SK-N-SH treated with all-trans-retinoic acid at 6 μM for 48 hours (cell line): ENCODE measurements at regions not wholly inside any gene's neighbourhood (a gene's known extent, or its start where the extent isn't known, plus 50 kb on each side); places are given as distances from the start of the nearest gene placed in this dataset.

ENCODE experiments used
- ATAC-seq: fragments of 200-7000 bp; cut with Tn5 transposase; 3 replicates; pipeline ENCODE4 v1.9.1; 2020; ENCODE audit warnings: mild to moderate bottlenecking, moderate library complexity
- ARNTL ChIP-seq: fragments of 450-650 bp; formaldehyde crosslinking; IDR thresholded peaks from 2 replicates; pipeline ENCODE4 v1.5.0; 2020; ENCODE audit warnings: low read depth, mild to moderate bottlenecking, moderate library complexity, borderline replicate concordance
- BACH2 ChIP-seq: fragments of 250-450 bp; sonication (Bioruptor Pico); IDR thresholded peaks from 2 replicates; pipeline ENCODE4 v1.9.0; 2021; ENCODE audit warnings: mild to moderate bottlenecking, borderline replicate concordance
- CREB5 ChIP-seq: fragments of 250-450 bp; sonication (Bioruptor Pico); IDR thresholded peaks from 2 replicates; pipeline ENCODE4 v1.5.1; 2020; ENCODE audit warnings: low read depth, mild to moderate bottlenecking, moderate library complexity
- CSDC2 ChIP-seq: fragments of 250-450 bp; sonication (Bioruptor Pico); IDR thresholded peaks from 2 replicates; pipeline ENCODE4 v1.5.0; 2020; ENCODE audit warnings: mild to moderate bottlenecking, moderate library complexity
- CSRNP3 ChIP-seq: fragments of 250-450 bp; sonication (Bioruptor Pico); IDR thresholded peaks from 2 replicates; pipeline ENCODE4 v1.5.1; 2021; ENCODE audit warnings: mild to moderate bottlenecking, moderate library complexity
- GLIS3 ChIP-seq: fragments of 250-450 bp; sonication (Bioruptor Pico); IDR thresholded peaks from 2 replicates; pipeline ENCODE4 v1.5.0; 2020; ENCODE audit warnings: mild to moderate bottlenecking, moderate library complexity
- ISL1 ChIP-seq: fragments of 250-450 bp; sonication (Bioruptor Pico); IDR thresholded peaks from 2 replicates; pipeline ENCODE4 v2.1.2; 2022; ENCODE audit warnings: mild to moderate bottlenecking, moderate library complexity
- OSR1 ChIP-seq: fragments of 250-450 bp; sonication (Bioruptor Pico); IDR thresholded peaks from 2 replicates; pipeline ENCODE4 v1.8.0; 2022; ENCODE audit warnings: moderate library complexity, mild to moderate bottlenecking, inconsistent platforms
- PPARA ChIP-seq: fragments of 250-450 bp; sonication (Bioruptor Pico); IDR thresholded peaks from 2 replicates; pipeline ENCODE4 v1.5.0; 2020; ENCODE audit warnings: mild to moderate bottlenecking, borderline replicate concordance
- RARB ChIP-seq: fragments of 250-450 bp; sonication (Bioruptor Pico); IDR thresholded peaks from 2 replicates; pipeline ENCODE4 v1.8.0; 2021; ENCODE audit warnings: mild to moderate bottlenecking, moderate library complexity
- TCF4 ChIP-seq: fragments of 250-450 bp; sonication (Bioruptor Pico); IDR thresholded peaks from 2 replicates; pipeline ENCODE4 v1.8.0; 2021; ENCODE audit warnings: mild to moderate bottlenecking, moderate library complexity, borderline replicate concordance
- TSHZ2 ChIP-seq: fragments of 250-450 bp; sonication (Bioruptor Pico); IDR thresholded peaks from 2 replicates; pipeline ENCODE4 v1.5.0; 2020; ENCODE audit warnings: mild to moderate bottlenecking, moderate library complexity
- ZC3H10 ChIP-seq: fragments of 250-450 bp; sonication (Bioruptor Pico); IDR thresholded peaks from 2 replicates; pipeline ENCODE4 v1.5.1; 2021; ENCODE audit warnings: mild to moderate bottlenecking, moderate library complexity
- ZFP3 ChIP-seq: fragments of 250-450 bp; sonication (Bioruptor Pico); IDR thresholded peaks from 2 replicates; pipeline ENCODE4 v1.5.0; 2020; ENCODE audit warnings: mild to moderate bottlenecking, moderate library complexity
- ZFP30 ChIP-seq: fragments of 450-650 bp; formaldehyde crosslinking; IDR thresholded peaks from 2 replicates; pipeline ENCODE4 v1.5.0; 2022; ENCODE audit warnings: mild to moderate bottlenecking, moderate library complexity
- ZNF565 ChIP-seq: fragments of 450-650 bp; formaldehyde crosslinking; conservative IDR thresholded peaks from 2 replicates; pipeline ENCODE4 v1.5.0; 2020; ENCODE audit warnings: low read depth, mild to moderate bottlenecking, moderate library complexity
- ZNF70 ChIP-seq: fragments of 450-650 bp; formaldehyde crosslinking; IDR thresholded peaks from 2 replicates; pipeline ENCODE4 v1.5.0; 2020; ENCODE audit warnings: mild to moderate bottlenecking, moderate library complexity
- ZNF8 ChIP-seq: fragments of 450-650 bp; formaldehyde crosslinking; IDR thresholded peaks from 2 replicates; pipeline ENCODE4 v1.5.0; 2020; ENCODE audit warnings: mild to moderate bottlenecking, moderate library complexity
- TF ChIP-seq, protein P1 (sequence below): fragments of 250-450 bp; sonication (Bioruptor Pico); IDR thresholded peaks from 2 replicates; pipeline ENCODE4 v1.8.0; 2020; ENCODE audit warnings: mild to moderate bottlenecking, moderate library complexity, borderline replicate concordance

DNA sequence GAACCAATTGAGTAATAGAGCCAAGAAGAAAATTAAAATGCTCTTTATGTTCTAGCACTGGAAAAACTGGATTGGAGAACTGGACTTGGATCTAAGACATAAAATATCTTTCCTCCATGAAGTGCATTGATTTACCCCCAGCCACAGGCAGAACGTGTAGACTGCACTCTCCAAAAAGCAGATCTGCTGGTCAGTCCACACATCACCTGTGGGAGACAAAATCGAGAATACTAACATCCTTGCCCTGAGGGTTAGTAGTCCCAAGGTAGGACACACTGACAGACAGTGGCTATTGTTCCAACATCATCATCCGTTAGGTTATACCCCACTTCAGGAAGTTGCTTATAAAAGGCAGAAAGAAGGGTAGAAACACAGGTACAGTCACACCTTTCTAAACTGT lies 257.1 kb upstream of the STT3B start:
- ATAC-seq: no peak
- TF ChIP-seq CSRNP3 (CRISPR knock-in tag): no peak
- TF ChIP-seq TSHZ2 (CRISPR knock-in tag): no peak
- TF ChIP-seq CSDC2 (CRISPR knock-in tag): no peak
- no peak for TF ChIP-seq OSR1
- TF ChIP-seq BACH2 (CRISPR knock-in tag): no peak
- TF ChIP-seq, protein P1, sequence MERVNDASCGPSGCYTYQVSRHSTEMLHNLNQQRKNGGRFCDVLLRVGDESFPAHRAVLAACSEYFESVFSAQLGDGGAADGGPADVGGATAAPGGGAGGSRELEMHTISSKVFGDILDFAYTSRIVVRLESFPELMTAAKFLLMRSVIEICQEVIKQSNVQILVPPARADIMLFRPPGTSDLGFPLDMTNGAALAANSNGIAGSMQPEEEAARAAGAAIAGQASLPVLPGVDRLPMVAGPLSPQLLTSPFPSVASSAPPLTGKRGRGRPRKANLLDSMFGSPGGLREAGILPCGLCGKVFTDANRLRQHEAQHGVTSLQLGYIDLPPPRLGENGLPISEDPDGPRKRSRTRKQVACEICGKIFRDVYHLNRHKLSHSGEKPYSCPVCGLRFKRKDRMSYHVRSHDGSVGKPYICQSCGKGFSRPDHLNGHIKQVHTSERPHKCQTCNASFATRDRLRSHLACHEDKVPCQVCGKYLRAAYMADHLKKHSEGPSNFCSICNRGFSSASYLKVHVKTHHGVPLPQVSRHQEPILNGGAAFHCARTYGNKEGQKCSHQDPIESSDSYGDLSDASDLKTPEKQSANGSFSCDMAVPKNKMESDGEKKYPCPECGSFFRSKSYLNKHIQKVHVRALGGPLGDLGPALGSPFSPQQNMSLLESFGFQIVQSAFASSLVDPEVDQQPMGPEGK (CRISPR knock-in tag): no peak
- TF ChIP-seq ZC3H10 (CRISPR knock-in tag): no peak
- TF ChIP-seq ZNF8 (CRISPR knock-in tag): no peak
- TF ChIP-seq ARNTL (CRISPR knock-in tag): no peak
- no peak for TF ChIP-seq RARB (CRISPR knock-in tag)
- no peak for TF ChIP-seq ZNF70 (CRISPR knock-in tag)
- TF ChIP-seq ISL1 (CRISPR knock-in tag): no peak

DNA sequence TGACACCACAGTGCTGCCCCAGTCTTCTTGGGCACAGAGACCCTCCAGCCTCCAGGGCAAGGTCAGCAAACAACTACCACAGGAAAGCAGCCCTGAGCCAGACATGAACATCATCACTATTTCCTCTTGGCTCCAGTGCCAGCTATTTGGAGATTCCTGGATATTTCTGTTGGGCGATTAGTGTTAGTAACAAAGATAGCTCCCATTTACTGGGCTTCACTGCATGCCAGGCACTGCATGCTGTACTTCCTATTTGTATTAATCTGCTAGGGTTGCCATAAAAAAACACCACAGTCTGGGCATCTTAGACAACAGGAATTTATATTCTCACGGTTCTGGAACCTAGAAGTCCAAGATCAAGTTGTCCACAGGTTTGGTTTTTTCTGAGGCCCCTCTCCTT lies 255.1 kb upstream of the STT3B start:
- ATAC-seq: no peak
- TF ChIP-seq CREB5 (no peak), ZFP3 (CRISPR knock-in tag) (no peak), GLIS3 (CRISPR knock-in tag) (no peak), ISL1 (CRISPR knock-in tag) (no peak), TCF4 (CRISPR knock-in tag) (no peak), RARB (CRISPR knock-in tag) (no peak), CSDC2 (CRISPR knock-in tag) (no peak), TSHZ2 (CRISPR knock-in tag) (no peak), ZNF8 (CRISPR knock-in tag) (no peak), CSRNP3 (CRISPR knock-in tag) (no peak), ZNF70 (CRISPR knock-in tag) (no peak), PPARA (no peak), ZFP30 (CRISPR knock-in tag) (no peak), ZNF565 (CRISPR knock-in tag) (no peak)
